IPS DF 6.9 (cell line): ENCODE measurements at regions not wholly inside any gene's neighbourhood (a gene's known extent, or its start where the extent isn't known, plus 50 kb on each side); places are given as distances from the start of the nearest gene placed in this dataset.
"Not testable (repeated sequence)": the region's sequence is repeated elsewhere in the genome, so short reads cannot be mapped to it uniquely, and the experiment has no call there.

Experiments
- DNase-seq: peaks from one replicate; pipeline ENCODE4 v3.0.0-alpha.2; 2013; ENCODE audit warnings: low read depth, low spot score
- H3K27ac ChIP-seq: one replicate; pipeline ENCODE4 v1.5.1; 2013; ENCODE audit warnings: low read length, control low read depth
- H3K27me3 ChIP-seq: 2 replicates; pipeline ENCODE4 v1.6.1; 2013; ENCODE audit warnings: mild to moderate bottlenecking, low read length; ENCODE audit not compliant: control insufficient read depth, insufficient read depth
- H3K36me3 ChIP-seq: 2 replicates; pipeline ENCODE4 v1.6.1; 2013; ENCODE audit warnings: low read length; ENCODE audit not compliant: control insufficient read depth, insufficient read depth
- H3K4me1 ChIP-seq: 2 replicates; pipeline ENCODE4 v1.6.1; 2013; ENCODE audit warnings: low read length; ENCODE audit not compliant: control insufficient read depth, insufficient read depth
- H3K4me3 ChIP-seq: 2 replicates; pipeline ENCODE4 v1.5.1; 2013; ENCODE audit warnings: mild to moderate bottlenecking, low read length
- H3K9me3 ChIP-seq: 2 replicates; pipeline ENCODE4 v1.6.1; 2013; ENCODE audit warnings: low read length, inconsistent platforms; ENCODE audit not compliant: control insufficient read depth, insufficient read depth
- WGBS: extraction: QIAGEN DNeasy Blood & Tissue Kit; methylation state at CpG from one replicate; pipeline ENCODE4 v1.1.7; 2013; ENCODE audit warnings: mixed read lengths, missing lambda C conversion rate; ENCODE audit not compliant: insufficient read length, insufficient coverage; 5-methylcytosine and 5-hydroxymethylcytosine counted together

- no peaks in the 10 kb centered on the region for H3K9me3 ChIP-seq
- H3K4me1 ChIP-seq = no peaks in the 10 kb centered on the region
- WGBS = no CpG with 5 or more reads among the region's 2 CpGs
- DNase-seq = no peak
- H3K36me3 ChIP-seq = no peaks in the 10 kb centered on the region
- no peak overlapping the region for H3K4me3 ChIP-seq
- H3K27me3 ChIP-seq = no peaks in the 10 kb centered on the region
- H3K27ac ChIP-seq = no peak overlapping the region
These were observed 174.3 kb downstream of the CPS1 start for GRCh38 chr2:210730672-210731071.

GRCh38 chr2:210746826-210747225 is 190.4 kb downstream of the CPS1 start:
- H3K27ac ChIP-seq, H3K27me3 ChIP-seq, H3K36me3 ChIP-seq, DNase-seq, H3K4me1 ChIP-seq, H3K4me3 ChIP-seq, H3K9me3 ChIP-seq: not testable (repeated sequence)
- WGBS = no CpG with 5 or more reads among the region's 9 CpGs

DNA sequence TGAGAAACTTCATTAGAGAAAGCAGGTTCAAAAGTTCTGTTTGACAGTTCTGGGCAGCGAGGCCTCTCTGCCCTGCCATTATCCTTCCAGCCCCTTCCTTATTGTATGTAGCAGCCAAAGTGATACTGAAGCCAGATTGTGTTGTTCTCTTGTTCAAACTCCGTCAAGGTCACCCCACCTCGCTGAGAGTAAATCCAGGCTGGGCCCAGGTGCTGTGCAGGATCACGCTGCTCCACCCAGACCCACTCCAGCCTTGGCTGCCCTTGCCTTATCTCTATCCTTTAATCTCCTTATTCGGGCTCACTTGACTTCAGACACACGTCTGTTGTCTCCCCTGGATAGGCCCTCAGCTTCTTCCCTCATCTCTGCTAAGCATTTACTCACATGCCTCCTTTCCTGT is 196.1 kb downstream of the CPS1 start:
- H3K4me1 ChIP-seq = no peaks in the 10 kb centered on the region
- no peak overlapping the region for H3K4me3 ChIP-seq
- H3K27ac ChIP-seq = no peak overlapping the region
- WGBS = no CpG with 5 or more reads among the region's 6 CpGs
- no peak for DNase-seq
- H3K27me3 ChIP-seq = no peaks in the 10 kb centered on the region
- H3K9me3 ChIP-seq = no peaks in the 10 kb centered on the region
- H3K36me3 ChIP-seq = no peaks in the 10 kb centered on the region

GRCh38 chr2:210753386-210753785 is 197.0 kb downstream of the CPS1 start:
- H3K9me3 ChIP-seq = no peaks in the 10 kb centered on the region
- WGBS = no CpG with 5 or more reads among the region's 3 CpGs

DNA sequence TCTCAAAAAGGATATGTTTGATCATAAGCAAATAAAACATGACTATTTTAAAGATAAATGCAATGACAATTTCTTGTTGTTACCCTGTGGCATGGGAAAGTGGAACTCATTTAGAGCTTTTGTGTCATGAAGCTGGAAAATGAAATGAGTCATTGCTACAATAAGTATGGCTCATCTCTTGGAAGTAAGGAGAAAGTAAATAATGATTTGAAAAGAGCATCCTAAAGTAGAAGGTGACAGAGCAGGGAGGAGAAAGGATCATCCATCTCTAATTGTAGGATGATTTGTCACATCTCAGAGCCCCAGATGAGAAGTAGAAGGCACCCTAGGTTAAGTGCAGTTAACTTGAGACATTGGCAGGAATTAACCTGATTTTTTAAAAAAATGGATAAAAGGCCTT is 200.5 kb downstream of the CPS1 start:
- H3K9me3 ChIP-seq = no peaks in the 10 kb centered on the region
- no peaks in the 10 kb centered on the region for H3K4me1 ChIP-seq
- no peak overlapping the region for H3K27ac ChIP-seq
- H3K27me3 ChIP-seq = no peaks in the 10 kb centered on the region
- DNase-seq = no peak
- no peak overlapping the region for H3K4me3 ChIP-seq
- H3K36me3 ChIP-seq = no peaks in the 10 kb centered on the region

More at GRCh38 chr2:210753386-210753785, 197.0 kb downstream of the CPS1 start:
- no peaks in the 10 kb centered on the region for H3K27me3 ChIP-seq
- H3K4me3 ChIP-seq = no peak overlapping the region
- H3K4me1 ChIP-seq = no peaks in the 10 kb centered on the region
- no peaks in the 10 kb centered on the region for H3K36me3 ChIP-seq
- H3K27ac ChIP-seq = no peak overlapping the region
- DNase-seq = no peak

- no peak overlapping the region for H3K27ac ChIP-seq
- H3K9me3 ChIP-seq = no peaks in the 10 kb centered on the region
- DNase-seq = peak; percentile 47
- H3K4me3 ChIP-seq = no peak overlapping the region
- WGBS = no CpG with 5 or more reads among the region's 9 CpGs
- peaks cover 6% of the 10 kb centered on the region; the same call in 1 of the 2 replicates for H3K4me1 ChIP-seq
- no peaks in the 10 kb centered on the region for H3K27me3 ChIP-seq
- no peaks in the 10 kb centered on the region for H3K36me3 ChIP-seq
These were observed 206.5 kb downstream of the CPS1 start for GRCh38 chr2:210762604-210763588.

GRCh38 chr2:210768329-210768910 is 212.0 kb downstream of the CPS1 start:
- no peaks in the 10 kb centered on the region for H3K36me3 ChIP-seq
- no peaks in the 10 kb centered on the region for H3K9me3 ChIP-seq
- no peaks in the 10 kb centered on the region for H3K27me3 ChIP-seq
- H3K4me3 ChIP-seq = no peak overlapping the region
- no peak for DNase-seq
- peaks cover 3% of the 10 kb centered on the region; the same call in 1 of the 2 replicates for H3K4me1 ChIP-seq
- whole genome bisulfite sequencing = 100% methylated on average over 1 of the region's 5 CpGs
- H3K27ac ChIP-seq = no peak overlapping the region

DNA sequence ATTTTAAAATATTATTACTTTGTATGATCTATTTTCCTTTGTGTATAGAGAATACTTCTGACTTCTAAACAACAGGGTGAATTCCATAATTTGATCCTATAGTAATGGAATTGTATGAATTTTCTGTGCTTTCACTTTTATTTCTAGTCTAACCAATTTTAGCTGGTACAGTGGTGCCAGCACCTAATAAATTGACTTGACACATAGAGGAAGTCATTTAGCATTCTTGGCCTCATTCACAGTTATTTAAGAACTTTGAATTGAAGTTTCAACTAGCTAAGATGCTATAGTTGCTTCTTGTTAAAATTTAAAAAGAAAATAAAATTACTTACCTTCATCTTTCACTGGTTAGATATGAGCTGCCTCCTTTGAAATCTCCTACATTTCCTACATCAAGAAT is 220.4 kb downstream of the CPS1 start:
- Histone ChIP-seq H3K27ac (no peak overlapping the region), H3K4me1 (no peaks in the 10 kb centered on the region), H3K36me3 (no peaks in the 10 kb centered on the region), H3K9me3 (no peaks in the 10 kb centered on the region), H3K27me3 (no peaks in the 10 kb centered on the region), H3K4me3 (no peak overlapping the region)
- no peak for DNase-seq

- no peak for DNase-seq
- Histone ChIP-seq H3K4me1 (no peaks in the 10 kb centered on the region), H3K27me3 (no peaks in the 10 kb centered on the region), H3K36me3 (no peaks in the 10 kb centered on the region), H3K9me3 (no peaks in the 10 kb centered on the region), H3K4me3 (no peak overlapping the region), H3K27ac (no peak overlapping the region)
- no CpG with 5 or more reads among the region's 3 CpGs for WGBS
These were observed 225.8 kb downstream of the CPS1 start for GRCh38 chr2:210782222-210782621.

- H3K9me3 ChIP-seq, H3K4me3 ChIP-seq, DNase-seq, H3K4me1 ChIP-seq, H3K27ac ChIP-seq, H3K36me3 ChIP-seq, H3K27me3 ChIP-seq: not testable (repeated sequence)
- WGBS = no CpG with 5 or more reads among the region's 4 CpGs
These were observed 231.4 kb downstream of the CPS1 start for GRCh38 chr2:210787831-210788230.

DNA sequence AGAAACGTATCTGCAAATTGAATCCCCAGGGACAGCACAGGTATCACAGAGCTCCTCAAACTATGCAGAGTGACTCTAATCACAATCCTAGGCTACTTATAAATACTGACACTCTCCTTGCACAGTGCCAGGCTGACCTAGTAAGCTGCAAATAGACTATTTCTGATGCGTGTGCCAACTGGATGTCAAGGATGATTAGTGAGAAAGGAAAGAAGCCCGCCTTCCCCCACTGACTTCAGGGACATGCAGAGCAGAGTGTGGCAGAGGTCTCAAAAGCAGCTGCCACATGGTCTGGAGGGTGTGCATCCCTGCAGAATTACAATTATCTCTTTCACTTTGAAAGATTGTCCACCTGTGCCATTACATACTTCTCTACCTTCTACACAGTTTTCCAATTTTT is 235.6 kb downstream of the CPS1 start:
- no CpG with 5 or more reads among the region's 3 CpGs for WGBS
- Histone ChIP-seq H3K27ac (no peak overlapping the region), H3K4me3 (no peak overlapping the region), H3K36me3 (no peaks in the 10 kb centered on the region), H3K27me3 (no peaks in the 10 kb centered on the region), H3K9me3 (no peaks in the 10 kb centered on the region), H3K4me1 (no peaks in the 10 kb centered on the region)
- DNase-seq = no peak
